Eye (tissue), 1 donor: ENCODE measurements at regions not wholly inside any gene's neighbourhood (a gene's known extent, or its start where the extent isn't known, plus 50 kb on each side); places are given as distances from the start of the nearest gene placed in this dataset.

ENCODE experiments used
- DNase-seq: peaks from one replicate; pipeline ENCODE4 v3.0.0-alpha.2; 2015

DNA sequence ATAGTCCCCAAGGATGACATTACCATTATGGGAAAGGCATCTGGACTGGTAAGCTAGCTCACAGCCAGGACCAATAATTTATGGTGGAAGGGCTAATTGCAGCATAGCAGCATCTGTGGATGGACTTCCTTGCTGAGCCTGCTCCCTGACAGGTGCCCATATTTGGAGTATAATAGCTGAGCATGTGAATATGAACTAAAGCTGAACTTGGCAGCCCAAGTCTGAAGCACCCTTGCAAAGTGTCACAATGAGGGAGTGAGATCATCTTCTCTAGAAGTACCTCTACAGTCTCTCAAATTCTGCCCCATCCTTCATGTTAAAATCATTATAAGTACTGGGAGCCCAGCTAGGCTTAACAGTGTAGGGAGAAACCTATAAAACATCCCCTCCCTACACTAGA is 128.2 kb upstream of the INPP4B start:
- DNase-seq = no peak

DNA sequence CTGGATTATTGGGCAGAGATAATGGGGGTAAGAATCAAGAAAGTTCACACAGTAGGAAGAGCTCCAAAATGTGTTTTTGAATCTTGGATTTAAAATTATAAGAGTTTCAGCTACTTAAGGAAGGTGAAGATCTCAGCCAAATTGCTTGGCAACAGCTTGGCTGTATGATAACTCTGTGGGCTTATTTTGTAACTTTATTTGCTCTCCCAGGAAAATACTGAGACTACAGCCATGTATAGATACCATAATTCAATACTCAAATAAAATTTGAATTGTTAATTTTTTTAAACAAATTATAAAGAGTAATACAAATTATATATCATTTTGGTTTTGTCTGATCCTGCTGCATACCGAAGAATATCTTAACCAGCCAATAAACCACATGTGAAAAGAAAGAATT is 129.5 kb upstream of the INPP4B start:
- no peak for DNase-seq

GRCh38 chr4:142976482-142976881 is 130.4 kb upstream of the INPP4B start:
- DNase-seq = no peak

DNA sequence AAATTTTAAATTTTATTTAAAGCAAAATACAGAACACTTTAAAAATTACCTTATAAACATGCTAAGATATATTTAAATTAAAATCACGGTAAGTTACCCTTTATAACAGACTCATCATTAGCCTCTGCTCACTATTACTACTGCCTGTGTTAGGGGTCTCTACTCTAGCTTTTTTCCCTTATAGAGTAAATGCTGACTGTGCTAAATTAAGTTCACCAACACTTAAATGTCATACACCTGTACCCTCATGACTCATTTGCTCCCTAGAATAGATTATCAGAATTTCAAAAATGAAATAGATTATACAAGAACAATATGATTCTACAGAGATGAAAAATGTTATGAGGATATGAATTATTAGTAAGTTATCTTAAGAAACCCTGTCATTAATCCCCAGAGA is 131.1 kb upstream of the INPP4B start:
- no peak for DNase-seq

- no peak for DNase-seq
Measured at GRCh38 chr4:142983065-142983464, 137.0 kb upstream of the INPP4B start.

DNA sequence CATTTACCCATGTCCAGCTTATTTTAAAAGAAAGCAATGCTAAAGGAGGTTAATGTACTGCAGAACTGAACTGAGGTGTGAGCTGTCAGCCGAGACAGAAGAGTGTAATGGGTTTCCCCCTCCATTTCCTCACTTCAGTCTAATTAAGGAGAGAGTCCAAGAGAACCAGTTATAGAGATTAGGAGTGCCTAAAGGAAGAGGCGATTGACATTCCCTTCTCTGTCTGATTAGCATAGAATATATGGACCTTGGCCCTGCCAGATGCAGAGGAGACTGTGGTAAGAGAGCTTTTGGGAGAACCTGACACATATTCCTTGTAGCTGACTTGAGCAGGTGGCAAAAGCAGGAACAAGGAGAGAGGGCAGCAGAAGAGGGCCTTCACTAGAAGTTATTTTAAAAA is 137.5 kb upstream of the INPP4B start:
- DNase-seq = no peak

GRCh38 chr4:142984871-142985585 is 138.9 kb upstream of the INPP4B start:
- peak; percentile 7 for DNase-seq

GRCh38 chr4:143016171-143016570 is 168.5 kb upstream of the USP38 start:
- no peak for DNase-seq

DNA sequence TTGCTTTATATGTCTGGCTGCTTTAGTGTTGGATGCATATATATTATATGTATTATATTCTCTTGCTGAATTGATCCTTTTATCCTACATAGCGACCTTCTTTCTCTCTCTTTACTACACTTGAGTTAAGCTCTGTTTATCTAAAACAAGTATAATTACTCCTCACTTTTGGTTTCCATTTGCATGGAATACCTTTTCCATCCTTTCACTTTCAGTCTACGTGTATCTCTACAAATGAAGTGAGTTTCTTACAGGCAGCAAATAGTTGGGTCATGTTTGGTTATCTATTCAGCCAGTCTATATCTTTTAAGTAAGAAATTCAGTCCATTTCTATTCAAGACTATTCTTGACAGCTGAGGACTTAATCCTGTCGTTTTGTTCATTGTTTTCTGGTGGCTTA is 167.5 kb upstream of the USP38 start:
- DNase-seq = no peak

GRCh38 chr4:143019351-143019750 is 165.4 kb upstream of the USP38 start:
- DNase-seq = no peak

- DNase-seq = no peak
Measured at GRCh38 chr4:143021384-143021783, 163.3 kb upstream of the USP38 start.

DNA sequence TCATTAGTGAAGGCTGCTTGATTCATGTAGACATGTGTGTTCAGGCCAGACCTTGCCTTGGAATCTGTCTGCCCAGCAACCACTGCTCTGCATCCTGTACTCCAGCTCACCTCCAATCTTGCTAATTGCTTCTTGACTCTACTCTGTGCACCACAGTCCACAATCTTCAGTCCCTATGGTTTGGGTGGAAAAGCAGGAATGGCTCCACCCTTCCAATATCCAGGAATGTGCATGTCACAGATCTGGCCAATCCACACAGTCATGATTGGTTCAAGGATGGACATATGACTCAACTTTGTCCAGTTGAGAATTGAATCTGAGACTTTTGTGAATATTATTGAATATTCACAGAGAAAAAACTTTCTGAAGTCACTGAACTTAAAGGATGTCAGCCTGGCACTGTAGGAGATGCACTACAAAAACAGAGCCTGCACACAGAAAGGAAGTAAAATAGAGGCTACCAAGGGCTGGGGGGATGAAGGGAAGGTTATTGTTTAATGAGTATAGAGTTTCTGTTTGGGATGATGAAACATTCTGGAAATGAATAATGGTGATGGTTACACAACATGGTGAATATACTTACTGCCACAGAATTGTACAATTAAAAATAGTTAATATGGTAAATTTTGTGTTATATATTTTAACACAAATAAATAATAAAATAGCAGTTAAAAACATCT is 161.3 kb upstream of the USP38 start:
- DNase-seq = no peak

DNA sequence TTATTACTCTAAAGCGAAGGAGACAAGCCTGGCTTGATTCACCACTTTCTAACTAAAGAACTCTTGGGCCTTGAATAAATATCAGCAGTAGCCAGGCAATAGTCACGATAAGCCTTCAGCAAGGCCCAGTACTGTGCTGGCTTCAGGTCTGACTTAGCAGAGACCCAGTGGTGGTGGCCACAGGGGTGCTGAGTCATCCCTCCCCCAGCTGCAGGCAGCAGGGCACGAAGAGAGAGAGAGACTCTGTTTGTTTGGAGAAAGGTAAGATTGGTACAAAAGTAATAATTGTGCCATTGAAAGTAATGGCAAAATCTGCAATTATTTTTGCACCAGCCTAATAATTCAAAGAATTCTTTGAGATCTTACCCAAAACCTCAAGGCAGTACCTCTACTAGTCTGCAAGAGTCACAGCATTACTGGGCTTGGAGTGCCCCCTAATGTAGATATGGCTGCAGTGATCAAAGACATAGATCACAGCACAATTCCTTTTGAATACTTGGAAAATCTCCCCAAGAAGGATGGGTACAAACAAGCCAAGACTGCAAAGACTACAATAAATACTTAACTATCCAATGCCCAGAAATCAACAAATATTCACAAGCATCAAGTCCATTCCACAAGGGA is 159.5 kb upstream of the USP38 start:
- peak; percentile 33 for DNase-seq

- no peak for DNase-seq
Measured at GRCh38 chr4:143026459-143027170, 158.1 kb upstream of the USP38 start.

- DNase-seq = no peak
Measured at GRCh38 chr4:143035661-143036060, 149.1 kb upstream of the USP38 start.

DNA sequence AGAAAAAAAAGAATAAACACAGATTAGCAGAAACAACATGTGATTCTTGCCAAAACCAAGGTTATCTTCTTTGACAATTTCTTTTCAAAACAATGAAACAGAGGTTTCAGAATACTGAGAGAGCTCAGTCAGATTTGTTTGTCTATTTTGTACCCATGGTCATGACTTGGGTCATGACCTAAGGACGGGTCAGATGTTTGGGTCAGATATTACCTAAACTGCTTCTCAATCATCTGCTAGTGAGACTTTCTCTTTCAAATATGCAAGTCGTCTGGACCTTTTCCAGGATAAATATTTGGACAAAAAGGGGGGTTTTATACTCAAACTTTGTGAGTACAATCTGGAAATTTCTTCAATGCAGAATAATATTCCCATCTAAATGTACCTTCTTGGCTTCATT is 148.3 kb upstream of the USP38 start:
- no peak for DNase-seq

DNA sequence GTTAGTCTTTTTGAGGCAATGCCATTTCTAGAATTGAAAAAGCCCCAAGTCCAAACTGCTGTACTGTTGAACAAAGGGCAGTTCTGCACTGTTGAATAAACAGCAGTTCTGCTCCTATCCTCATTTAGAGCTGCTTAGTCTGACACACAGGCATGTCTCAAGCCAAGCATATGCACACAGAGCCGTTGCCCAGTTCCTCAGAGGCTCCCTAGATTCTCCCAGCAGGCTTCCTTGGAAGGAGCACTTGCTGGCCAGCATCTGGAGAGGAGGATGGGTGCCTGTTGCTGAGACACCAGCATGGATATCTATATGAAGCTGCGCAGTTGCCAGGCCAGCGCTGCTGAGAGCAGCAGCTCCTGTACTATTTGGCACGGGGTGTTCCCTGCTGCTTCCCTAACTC is 138.3 kb upstream of the USP38 start:
- no peak for DNase-seq

DNA sequence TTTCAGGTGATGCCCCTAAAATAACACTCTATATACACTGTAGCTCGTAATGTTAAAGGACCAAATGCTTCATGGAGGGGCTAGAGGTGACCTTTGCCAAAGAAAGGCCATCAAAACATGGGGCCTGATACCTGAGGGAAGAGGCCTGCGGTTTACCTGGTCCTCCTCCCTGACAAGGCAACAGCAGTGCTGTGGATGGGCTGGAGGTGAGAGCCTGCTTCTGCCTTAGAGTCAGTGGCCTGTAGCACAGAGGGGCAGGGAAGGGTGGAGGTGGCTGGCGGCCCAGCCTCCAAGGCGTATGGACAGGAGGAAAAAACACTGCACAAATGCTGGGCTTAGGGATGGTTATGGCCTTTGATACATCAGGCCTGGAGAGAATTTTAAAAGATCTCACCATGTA is 137.8 kb upstream of the USP38 start:
- DNase-seq = no peak

DNA sequence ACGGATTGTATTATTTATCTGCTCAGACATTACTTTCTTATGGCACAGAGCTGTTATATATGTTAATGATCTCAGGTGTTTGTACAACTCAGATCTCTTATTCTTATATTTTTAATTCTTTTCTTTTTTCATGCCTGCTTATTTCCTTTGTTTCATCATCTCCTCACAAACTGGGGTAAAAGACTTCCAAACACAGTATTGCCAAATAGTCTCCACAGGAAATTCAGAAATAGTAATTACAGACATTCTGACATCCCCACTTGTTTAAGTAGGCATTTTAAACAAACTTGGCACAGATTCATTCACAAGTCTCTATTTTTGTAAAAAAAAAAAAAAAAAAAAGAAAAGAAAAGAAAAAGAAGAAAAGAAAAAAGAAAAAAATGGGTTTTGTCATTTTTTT is 129.7 kb upstream of the USP38 start:
- no peak for DNase-seq

DNA sequence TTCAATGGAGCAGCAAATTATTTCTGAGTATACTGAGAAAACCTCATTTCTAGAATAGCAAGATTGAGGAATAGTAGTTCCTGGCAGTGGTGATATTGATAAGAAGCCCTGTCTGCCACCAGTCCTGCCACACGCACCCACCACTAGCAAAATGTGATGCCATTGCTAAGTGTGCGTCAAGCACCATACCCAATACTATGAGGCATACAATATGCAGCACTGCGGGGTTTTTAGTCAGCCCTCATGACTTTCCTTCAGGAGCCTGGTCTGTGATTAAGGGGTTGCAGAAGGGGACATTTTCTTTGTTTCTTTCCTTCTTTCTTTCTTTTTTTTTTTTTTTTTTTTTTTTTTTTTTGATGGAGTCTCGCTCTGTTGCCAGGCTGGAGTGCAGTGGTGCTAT is 128.7 kb upstream of the USP38 start:
- no peak for DNase-seq

- no peak for DNase-seq
Measured at GRCh38 chr4:143071351-143071750, 113.4 kb upstream of the USP38 start.

DNA sequence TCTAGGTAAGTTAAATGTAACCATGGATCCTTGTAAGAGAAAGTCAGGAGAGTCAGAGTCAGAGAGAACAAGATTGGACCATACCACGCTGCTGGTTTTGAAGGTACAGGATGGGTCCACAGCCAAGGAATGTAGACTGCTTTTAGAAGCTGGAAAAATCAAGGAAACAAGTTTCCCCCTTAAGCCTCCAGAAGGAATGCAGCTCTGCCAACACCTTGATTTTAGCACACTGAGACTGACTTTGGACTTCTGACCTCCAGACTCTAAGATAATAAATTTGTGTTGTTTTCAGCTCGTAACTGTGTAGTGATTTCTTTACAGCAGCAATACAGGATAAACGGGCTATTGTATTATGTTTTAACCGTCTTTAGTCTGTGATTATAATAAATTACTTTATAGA is 108.0 kb upstream of the USP38 start:
- no peak for DNase-seq

DNA sequence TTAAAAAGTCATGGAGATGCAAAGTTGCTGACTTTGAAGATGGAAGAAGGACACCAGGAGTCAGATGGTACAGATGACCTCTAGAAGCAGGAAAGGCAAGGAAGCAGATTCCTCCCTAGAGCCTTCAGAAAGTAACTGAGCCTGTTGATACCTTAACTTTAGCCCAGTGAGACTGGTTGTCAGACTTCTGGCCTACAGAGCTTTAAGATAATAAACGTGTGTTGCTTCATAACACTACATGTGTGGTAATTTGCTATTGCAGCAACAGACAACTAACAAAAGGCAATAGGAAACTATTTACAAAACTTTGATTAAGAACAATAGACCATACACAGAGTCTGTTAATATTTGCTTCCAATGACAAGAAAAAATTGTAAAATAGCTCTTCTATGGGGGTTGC is 102.0 kb upstream of the USP38 start:
- DNase-seq = no peak
